ENCODE measurements at regions not wholly inside any gene's neighbourhood (a gene's known extent, or its start where the extent isn't known, plus 50 kb on each side); places are given as distances from the start of the nearest gene placed in this dataset.
"Not testable (repeated sequence)": the region's sequence is repeated elsewhere in the genome, so short reads cannot be mapped to it uniquely, and the experiment has no call there.

- Histone ChIP-seq H3K27ac (peak overlapping the region in 2 of 4 donors; percentile 65 to 90), H3K4me1 (peaks cover 0 to 36% (median 11%) of the 10 kb centered on the region in 4 donors), H3K9me3 (no peaks in the 10 kb centered on the region), H3K4me3 (no peak overlapping the region), H3K27me3 (no peaks in the 10 kb centered on the region), H3K36me3 (no peaks in the 10 kb centered on the region)
- DNase-seq (ENCODE audit: low spot score in 2 of 2), result peak in 1 of 2 donors; percentile 5
- TF ChIP-seq, protein P1, sequence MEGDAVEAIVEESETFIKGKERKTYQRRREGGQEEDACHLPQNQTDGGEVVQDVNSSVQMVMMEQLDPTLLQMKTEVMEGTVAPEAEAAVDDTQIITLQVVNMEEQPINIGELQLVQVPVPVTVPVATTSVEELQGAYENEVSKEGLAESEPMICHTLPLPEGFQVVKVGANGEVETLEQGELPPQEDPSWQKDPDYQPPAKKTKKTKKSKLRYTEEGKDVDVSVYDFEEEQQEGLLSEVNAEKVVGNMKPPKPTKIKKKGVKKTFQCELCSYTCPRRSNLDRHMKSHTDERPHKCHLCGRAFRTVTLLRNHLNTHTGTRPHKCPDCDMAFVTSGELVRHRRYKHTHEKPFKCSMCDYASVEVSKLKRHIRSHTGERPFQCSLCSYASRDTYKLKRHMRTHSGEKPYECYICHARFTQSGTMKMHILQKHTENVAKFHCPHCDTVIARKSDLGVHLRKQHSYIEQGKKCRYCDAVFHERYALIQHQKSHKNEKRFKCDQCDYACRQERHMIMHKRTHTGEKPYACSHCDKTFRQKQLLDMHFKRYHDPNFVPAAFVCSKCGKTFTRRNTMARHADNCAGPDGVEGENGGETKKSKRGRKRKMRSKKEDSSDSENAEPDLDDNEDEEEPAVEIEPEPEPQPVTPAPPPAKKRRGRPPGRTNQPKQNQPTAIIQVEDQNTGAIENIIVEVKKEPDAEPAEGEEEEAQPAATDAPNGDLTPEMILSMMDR (IDR thresholded peaks at IDR 0.05), result no peak
- no peak for TF ChIP-seq EP300 (IDR thresholded peaks at IDR 0.05)
- no peak for TF ChIP-seq POLR2A (IDR thresholded peaks at IDR 0.05)
- WGBS, 2 donors, result 63 to 83% methylated on average over 3 of the region's 3 CpGs
Measured at GRCh38 chr2:42973726-42974125, 181.3 kb upstream of the HAAO start.

- H3K27me3 ChIP-seq, H3K9me3 ChIP-seq, H3K4me3 ChIP-seq, H3K27ac ChIP-seq, H3K36me3 ChIP-seq: not testable (repeated sequence)
- peak in 1 of 2 donors; percentile 7 for DNase-seq (ENCODE audit: low spot score in 2 of 2)
- 90 to 95% methylated on average over 11 of the region's 11 CpGs for WGBS, 2 donors
- H3K4me1 ChIP-seq, result peaks cover 0 to 43% (median 13%) of the 10 kb centered on the region in 4 donors
Measured at GRCh38 chr2:42972933-42973516, 180.6 kb upstream of the HAAO start.

DNA sequence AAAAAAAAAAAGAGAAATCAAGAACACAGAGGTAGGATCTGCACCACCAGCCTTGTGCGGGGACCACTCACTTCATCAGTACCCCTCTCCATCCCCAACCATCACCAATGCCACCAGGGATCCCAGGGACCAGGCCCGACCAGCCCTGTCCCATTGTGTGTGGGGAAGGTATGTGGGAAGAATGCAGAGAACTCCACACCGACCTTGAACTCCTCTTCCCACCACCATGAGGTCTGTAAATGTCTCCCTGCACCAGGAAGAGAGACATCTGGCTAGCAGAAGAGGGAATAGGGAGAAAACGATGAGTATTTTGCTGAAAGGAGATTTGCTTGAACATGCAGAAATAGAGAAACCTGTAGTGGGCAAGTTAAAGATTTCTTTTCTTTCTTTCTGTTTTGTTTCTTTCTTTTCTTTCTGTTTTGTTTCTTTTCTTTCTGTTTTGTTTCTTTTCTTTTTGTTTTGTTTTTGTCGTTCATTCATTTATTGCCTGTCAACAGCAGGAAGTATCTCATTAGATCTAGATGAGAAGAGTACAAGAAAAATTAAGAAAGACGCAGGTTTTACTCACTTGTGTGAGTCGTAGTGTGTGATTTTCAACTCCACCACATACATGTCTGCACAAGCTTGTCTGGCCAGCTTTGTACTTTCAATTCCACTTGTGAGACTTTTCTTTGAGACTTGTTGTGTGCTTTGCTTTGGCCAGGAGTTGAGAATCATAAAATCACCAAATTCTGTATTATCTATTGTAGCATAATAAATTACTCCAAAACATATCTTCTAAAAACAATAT is 179.8 kb upstream of the HAAO start:
- H3K4me3 ChIP-seq, result no peak overlapping the region
- no peaks in the 10 kb centered on the region for H3K36me3 ChIP-seq
- peak in 1 of 2 donors; percentile 3 for DNase-seq (ENCODE audit: low spot score in 2 of 2)
- no peaks in the 10 kb centered on the region for H3K27me3 ChIP-seq
- H3K4me1 ChIP-seq, result peaks cover 0 to 52% (median 16%) of the 10 kb centered on the region in 4 donors
- H3K9me3 ChIP-seq, result no peaks in the 10 kb centered on the region
- 56 to 58% methylated on average over 7 of the region's 7 CpGs for WGBS, 2 donors
- peak overlapping the region in 1 of 4 donors; percentile 41 for H3K27ac ChIP-seq
- TF ChIP-seq POLR2A (IDR thresholded peaks at IDR 0.05) (no peak), EP300 (IDR thresholded peaks at IDR 0.05) (no peak)
- TF ChIP-seq, protein P1 (IDR thresholded peaks at IDR 0.05), result no peak

DNA sequence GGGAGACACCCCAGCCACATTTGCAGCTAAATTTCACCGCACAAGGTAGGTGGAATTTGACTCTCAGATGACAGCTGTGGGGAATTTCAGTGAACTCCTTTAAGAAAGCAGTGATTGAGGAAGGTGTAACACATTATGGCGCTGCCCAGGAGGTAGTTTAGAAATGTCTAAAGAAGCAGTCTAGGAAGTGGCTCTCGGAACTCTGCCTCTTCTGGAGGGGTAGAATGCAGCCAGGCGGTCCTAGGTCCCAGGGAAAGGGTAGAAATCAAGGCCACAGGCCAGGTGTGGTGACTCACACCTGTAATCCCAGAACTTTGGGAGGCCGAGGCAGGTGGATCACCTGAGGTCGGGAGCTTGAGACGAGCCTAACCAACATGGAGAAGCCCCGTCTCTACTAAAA is 179.0 kb upstream of the HAAO start:
- TF ChIP-seq EP300 (IDR thresholded peaks at IDR 0.05) (no peak), POLR2A (IDR thresholded peaks at IDR 0.05) (no peak)
- TF ChIP-seq, protein P1 (IDR thresholded peaks at IDR 0.05), result no peak
- Histone ChIP-seq H3K27me3 (no peaks in the 10 kb centered on the region), H3K4me1 (peaks cover 0 to 52% (median 16%) of the 10 kb centered on the region in 4 donors), H3K27ac (no peak overlapping the region), H3K4me3 (no peak overlapping the region), H3K36me3 (no peaks in the 10 kb centered on the region), H3K9me3 (no peaks in the 10 kb centered on the region)
- DNase-seq (ENCODE audit: low spot score in 2 of 2), result peak in 1 of 2 donors; percentile 3
- WGBS, 2 donors, result 84% methylated on average over 8 of the region's 8 CpGs

DNA sequence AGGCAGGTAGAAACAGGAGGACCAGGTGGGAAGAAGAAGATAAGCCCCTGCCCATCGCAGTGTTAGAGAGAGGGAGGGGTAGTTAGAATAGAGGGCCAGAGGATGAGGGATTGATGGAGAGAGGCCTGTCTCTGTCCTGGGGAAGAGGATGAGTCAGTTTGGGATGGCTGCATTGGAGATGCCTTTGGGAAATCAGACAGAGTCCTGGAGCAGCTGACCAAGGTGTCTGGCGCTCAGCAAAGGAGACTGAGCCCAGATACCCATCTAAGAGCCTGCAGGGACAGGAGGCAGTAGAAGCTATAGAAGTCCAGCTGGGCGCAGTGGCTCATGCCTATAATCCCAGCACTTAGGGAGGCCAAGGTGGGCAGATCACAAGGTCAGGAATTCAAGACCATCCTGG is 177.8 kb upstream of the HAAO start:
- peak overlapping the region in 1 of 4 donors; percentile 6 for H3K27ac ChIP-seq
- 92 to 94% methylated on average over 3 of the region's 3 CpGs for WGBS, 2 donors
- H3K36me3 ChIP-seq, result no peaks in the 10 kb centered on the region
- no peak overlapping the region for H3K4me3 ChIP-seq
- no peak for DNase-seq (ENCODE audit: low spot score in 2 of 2)
- TF ChIP-seq EP300 (IDR thresholded peaks at IDR 0.05) (no peak), POLR2A (IDR thresholded peaks at IDR 0.05) (no peak)
- TF ChIP-seq, protein P1 (IDR thresholded peaks at IDR 0.05), result no peak
- H3K27me3 ChIP-seq, result no peaks in the 10 kb centered on the region
- no peaks in the 10 kb centered on the region for H3K9me3 ChIP-seq
- peaks cover 0 to 58% (median 15%) of the 10 kb centered on the region in 4 donors for H3K4me1 ChIP-seq

Measured in tibial nerve (tissue), 4 donors.